NB4 (cell line): ENCODE measurements at regions not wholly inside any gene's neighbourhood (a gene's known extent, or its start where the extent isn't known, plus 50 kb on each side); places are given as distances from the start of the nearest gene placed in this dataset.

Experiments
- TF ChIP-seq, protein P1 (sequence below): IDR thresholded peaks from one replicate; pipeline ENCODE4 v1.5.1; 2012; ENCODE audit warnings: low read depth, low read length
- TF ChIP-seq, protein P2 (sequence below): IDR thresholded peaks from 2 replicates; pipeline ENCODE4 v1.6.1; 2011; ENCODE audit warnings: low read depth, low read length

DNA sequence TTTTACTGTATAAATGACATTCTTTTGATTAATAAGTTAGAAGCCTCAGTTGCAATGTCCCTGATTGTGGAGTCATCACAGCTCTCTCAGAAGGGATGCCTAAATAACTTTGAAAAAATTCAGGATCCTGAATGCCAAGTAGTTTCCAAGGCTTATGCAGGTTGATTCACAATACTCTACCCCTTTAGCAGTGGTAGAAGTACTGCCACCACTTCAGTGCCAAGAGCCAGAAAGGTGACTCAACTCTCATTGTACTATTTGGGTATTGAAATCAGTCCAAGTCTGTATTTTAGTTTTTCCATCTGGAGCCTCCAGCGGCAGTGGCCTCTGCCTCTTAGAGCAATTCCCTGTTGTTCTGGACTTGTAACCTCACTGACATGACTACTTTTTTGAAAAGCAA, 320.1 kb upstream of the NDST4 start:
- TF ChIP-seq, protein P1, sequence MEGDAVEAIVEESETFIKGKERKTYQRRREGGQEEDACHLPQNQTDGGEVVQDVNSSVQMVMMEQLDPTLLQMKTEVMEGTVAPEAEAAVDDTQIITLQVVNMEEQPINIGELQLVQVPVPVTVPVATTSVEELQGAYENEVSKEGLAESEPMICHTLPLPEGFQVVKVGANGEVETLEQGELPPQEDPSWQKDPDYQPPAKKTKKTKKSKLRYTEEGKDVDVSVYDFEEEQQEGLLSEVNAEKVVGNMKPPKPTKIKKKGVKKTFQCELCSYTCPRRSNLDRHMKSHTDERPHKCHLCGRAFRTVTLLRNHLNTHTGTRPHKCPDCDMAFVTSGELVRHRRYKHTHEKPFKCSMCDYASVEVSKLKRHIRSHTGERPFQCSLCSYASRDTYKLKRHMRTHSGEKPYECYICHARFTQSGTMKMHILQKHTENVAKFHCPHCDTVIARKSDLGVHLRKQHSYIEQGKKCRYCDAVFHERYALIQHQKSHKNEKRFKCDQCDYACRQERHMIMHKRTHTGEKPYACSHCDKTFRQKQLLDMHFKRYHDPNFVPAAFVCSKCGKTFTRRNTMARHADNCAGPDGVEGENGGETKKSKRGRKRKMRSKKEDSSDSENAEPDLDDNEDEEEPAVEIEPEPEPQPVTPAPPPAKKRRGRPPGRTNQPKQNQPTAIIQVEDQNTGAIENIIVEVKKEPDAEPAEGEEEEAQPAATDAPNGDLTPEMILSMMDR: no peak
- TF ChIP-seq, protein P2, sequence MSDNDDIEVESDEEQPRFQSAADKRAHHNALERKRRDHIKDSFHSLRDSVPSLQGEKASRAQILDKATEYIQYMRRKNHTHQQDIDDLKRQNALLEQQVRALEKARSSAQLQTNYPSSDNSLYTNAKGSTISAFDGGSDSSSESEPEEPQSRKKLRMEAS: no peak
